Gastrocnemius medialis (tissue), 4 donors: ENCODE measurements at regions not wholly inside any gene's neighbourhood (a gene's known extent, or its start where the extent isn't known, plus 50 kb on each side); places are given as distances from the start of the nearest gene placed in this dataset.

Experiments
- CTCF ChIP-seq, 5 experiments: fragments of 450-650 bp in 3 of 5; fragments of 200-600 bp in 2 of 5; sonication (generic) in 2 of 5; IDR thresholded peaks in 4 of 5; conservative IDR thresholded peaks in 1 of 5; 1 replicate in 4 of 5; 2 replicates in 1 of 5; pipeline ENCODE4 v1.5.1; 2016 to 2019; ENCODE audit warnings: antibody characterized with exemption in 5 of 5, mild to moderate bottlenecking in 3 of 5, moderate library complexity in 3 of 5
- POLR2A ChIP-seq, 2 donors: fragments of 450-650 bp; IDR thresholded peaks; one replicate each; pipeline ENCODE4 v1.6.1; 2017; ENCODE audit warnings: antibody characterized with exemption in 2 of 2, mild to moderate bottlenecking in 2 of 2, moderate library complexity in 2 of 2

- TF ChIP-seq CTCF (IDR thresholded peaks at IDR 0.05 in 4 of 5, conservative IDR thresholded peaks at IDR 0.05 in 1 of 5) (no peak), POLR2A (IDR thresholded peaks at IDR 0.05) (no peak)
These were observed 449.2 kb downstream of the IPMK start for GRCh38 chr10:57818522-57818921.
